HG03565 (cell line): ENCODE measurements at regions not wholly inside any gene's neighbourhood (a gene's known extent, or its start where the extent isn't known, plus 50 kb on each side); places are given as distances from the start of the nearest gene placed in this dataset.
A peak's percentile ranks its signal among the peaks of the same experiment; 100 is the strongest.

Experiments used
- ATAC-seq: cut with Tn5 transposase; IDR thresholded peaks from one replicate; pipeline ENCODE4 v1.9.1; 2021; ENCODE audit warnings: mild to moderate bottlenecking, moderate library complexity; ENCODE audit not compliant: unreplicated experiment

GRCh38 chrX:66328950-66329596 is 165.0 kb downstream of the HEPH start:
- ATAC-seq, result no peak

- ATAC-seq, result no peak
Observed at GRCh38 chrX:66360894-66361293, 196.8 kb downstream of the HEPH start.

- ATAC-seq, result no peak
Observed at GRCh38 chrX:66384722-66385121, 220.7 kb downstream of the HEPH start.

DNA sequence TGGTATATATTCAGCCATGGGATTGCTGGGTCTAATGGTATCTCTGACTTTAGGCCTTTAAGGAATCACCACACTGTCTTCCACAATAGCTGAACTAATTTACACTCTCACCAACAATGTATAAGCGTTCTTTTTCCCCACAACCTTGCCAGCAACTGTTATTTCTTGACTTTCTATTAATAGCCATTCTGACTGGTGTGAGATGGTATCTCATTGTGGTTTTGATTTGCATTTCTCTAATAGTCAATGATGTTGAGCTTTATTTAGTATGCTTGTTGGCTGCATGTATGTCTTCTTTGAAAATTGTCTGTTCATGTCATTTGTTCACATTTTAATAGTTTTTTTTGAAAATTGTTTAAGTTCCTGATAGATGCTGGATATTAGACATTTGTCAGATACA is 235.2 kb downstream of the HEPH start:
- no peak for ATAC-seq

GRCh38 chrX:66402165-66402564 is 236.7 kb downstream of the EDA2R start:
- no peak for ATAC-seq

DNA sequence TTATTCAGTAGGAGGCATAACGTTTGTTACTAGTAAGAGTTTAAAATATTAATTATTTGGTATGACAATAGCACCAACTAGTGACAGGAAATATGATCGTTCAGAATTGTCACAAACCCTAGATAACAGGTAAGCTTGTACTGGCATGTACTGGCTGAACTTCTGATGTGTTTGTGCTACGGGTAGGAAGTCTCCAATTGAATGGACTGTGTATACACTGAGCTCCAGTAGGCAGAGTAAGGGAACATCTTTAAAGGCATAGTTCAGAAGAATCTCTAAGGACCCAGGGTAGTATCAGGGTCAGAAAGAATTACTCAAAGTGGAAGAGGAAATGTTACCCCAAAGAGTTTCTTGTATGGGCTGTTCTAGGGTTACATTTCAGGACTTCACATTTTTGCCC is 230.4 kb downstream of the EDA2R start:
- peak; percentile 72 for ATAC-seq

GRCh38 chrX:66410806-66411205 is 228.1 kb downstream of the EDA2R start:
- no peak for ATAC-seq
